ENCODE measurements at regions not wholly inside any gene's neighbourhood (a gene's known extent, or its start where the extent isn't known, plus 50 kb on each side); places are given as distances from the start of the nearest gene placed in this dataset.

DNA sequence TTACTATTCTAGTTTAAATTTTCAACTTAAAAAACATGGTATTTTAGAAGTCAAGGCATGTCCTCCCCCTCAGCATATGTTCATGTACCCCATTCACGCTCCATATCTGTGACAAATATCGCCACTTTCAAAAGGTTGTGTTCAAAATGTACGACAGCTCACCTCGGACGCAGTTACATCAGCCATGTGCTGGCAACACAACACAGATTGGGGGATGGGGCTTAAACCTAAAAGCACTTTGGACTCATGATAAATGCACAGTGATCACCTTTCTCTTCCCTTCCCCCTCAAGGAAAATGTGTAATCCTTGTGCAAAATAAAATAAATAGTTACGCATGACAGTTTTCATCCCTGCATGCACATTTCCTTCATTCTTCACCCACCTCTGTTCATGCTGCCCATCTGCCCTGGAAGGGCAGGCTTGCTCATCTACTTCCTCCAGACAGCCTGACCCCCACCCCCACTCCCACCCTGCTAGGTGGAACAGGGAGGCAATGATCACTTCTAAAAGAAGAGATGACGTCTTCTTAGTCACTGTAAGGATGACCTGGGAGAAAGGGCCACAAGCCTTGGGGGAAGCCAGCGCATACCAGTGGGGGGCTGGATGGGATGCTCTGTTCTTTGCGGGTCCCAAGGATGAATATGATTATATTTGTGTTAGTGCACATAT lies 271.4 kb upstream of the SEMA6D start:
- DNase-seq (ENCODE audit: low read depth) = no peak

- no peak for DNase-seq (ENCODE audit: low read depth)
These were observed 256.3 kb upstream of the SEMA6D start for GRCh38 chr15:47460795-47461573.

GRCh38 chr15:47461652-47462141 lies 255.6 kb upstream of the SEMA6D start:
- DNase-seq (ENCODE audit: low read depth) = no peak

DNA sequence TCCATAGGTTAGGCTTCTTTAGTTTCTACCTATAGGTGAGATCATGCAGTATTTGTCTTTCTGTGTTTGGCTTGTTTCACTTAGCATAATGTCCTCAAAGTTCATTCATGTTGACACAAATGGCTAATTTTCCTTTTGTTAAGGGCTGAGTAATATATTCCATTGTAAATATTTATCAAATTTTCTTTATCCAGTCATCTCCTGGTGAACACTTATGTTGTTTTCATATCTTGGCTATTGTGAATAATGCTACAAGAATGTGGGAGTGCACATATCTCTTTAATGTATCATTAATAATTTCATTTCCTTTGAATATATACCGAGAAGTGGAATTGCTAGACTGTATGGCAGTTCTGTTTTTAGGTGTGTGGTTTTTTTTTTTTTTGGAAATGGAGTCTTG lies 250.9 kb upstream of the SEMA6D start:
- DNase-seq (ENCODE audit: low read depth) = no peak

- no peak for DNase-seq (ENCODE audit: low read depth)
These were observed 246.3 kb upstream of the SEMA6D start for GRCh38 chr15:47470983-47471382.

- DNase-seq (ENCODE audit: low read depth) = no peak
These were observed 244.1 kb upstream of the SEMA6D start for GRCh38 chr15:47473106-47473725.

- DNase-seq (ENCODE audit: low read depth) = no peak
These were observed 243.5 kb upstream of the SEMA6D start for GRCh38 chr15:47473832-47474231.

GRCh38 chr15:47475336-47475735 lies 242.0 kb upstream of the SEMA6D start:
- DNase-seq (ENCODE audit: low read depth) = no peak

- DNase-seq (ENCODE audit: low read depth) = no peak
These were observed 240.0 kb upstream of the SEMA6D start for GRCh38 chr15:47477341-47477740.

- DNase-seq (ENCODE audit: low read depth) = no peak
These were observed 233.2 kb upstream of the SEMA6D start for GRCh38 chr15:47484059-47484458.

DNA sequence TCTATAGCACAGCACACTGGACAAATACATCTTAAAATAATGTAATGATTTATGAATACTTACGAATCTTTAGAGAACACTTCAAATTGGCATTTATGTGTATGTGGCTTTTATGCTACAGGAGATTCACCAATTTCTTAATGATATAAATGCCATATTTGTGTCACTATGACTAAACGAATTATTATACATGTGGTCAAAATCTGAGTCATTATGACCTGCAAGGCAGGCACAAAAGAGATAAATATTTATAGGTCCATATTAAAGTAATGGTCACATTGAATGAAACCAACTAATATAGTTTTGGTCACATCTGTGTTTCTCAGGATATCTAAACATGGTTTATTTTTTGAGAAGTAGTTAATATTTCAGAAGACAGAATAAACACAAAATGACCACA lies 232.3 kb upstream of the SEMA6D start:
- DNase-seq (ENCODE audit: low read depth) = no peak

DNA sequence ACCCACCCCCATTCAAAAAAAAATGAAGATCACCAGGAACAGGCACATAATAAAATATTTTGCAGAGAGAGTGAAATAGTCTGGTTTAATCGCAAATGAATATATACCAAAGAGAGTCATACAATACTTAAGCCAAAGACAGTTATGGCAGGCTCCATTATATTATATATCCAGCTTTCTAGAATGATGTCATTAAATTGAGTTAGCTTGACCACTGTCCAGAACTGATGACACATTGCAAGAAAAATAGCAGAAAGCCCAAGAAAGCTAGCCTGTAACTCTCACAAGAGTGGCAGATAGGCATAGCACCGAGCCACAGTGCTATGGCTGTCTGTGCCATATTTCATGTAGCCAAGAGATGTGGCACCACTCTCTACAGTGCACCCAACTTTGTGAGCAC lies 231.9 kb upstream of the SEMA6D start:
- DNase-seq (ENCODE audit: low read depth) = no peak

DNA sequence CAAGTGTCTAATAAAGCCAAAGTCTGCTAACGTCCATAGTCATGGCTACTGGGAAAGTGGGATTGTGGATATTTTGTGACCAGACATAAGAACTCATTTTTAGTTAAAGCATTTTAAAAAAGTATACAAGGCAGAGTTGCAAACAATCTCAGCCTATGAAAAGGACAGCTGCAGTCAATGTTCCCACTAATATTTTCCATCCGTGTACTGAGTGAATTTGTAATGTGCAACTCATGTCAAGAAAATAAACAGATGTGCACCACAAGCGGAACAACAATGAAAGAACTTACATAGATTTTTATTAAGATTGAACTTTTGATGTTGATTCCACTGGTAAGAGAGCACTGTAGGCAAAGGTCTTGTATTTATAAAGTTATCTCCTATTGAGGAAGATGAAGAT lies 231.3 kb upstream of the SEMA6D start:
- DNase-seq (ENCODE audit: low read depth) = no peak

DNA sequence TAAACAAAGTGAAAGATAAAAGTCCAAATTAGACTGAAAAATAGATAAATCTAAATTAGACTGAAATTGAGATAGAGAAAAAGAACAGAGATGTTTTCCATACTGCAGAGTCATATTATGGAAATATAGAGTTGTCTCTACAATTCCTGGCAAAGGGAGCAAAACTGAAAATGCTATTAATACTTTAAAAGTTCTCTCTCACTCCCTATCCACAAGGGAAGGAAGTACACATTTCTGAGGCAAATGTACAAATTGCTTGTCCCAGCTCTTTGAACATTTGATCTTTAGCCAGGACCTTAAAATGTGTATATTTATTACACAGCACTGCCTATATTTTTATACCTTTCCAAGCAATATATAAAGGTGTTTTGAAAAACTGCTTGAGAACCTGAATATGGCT lies 225.1 kb upstream of the SEMA6D start:
- DNase-seq (ENCODE audit: low read depth) = no peak

- DNase-seq (ENCODE audit: low read depth) = no peak
These were observed 223.7 kb upstream of the SEMA6D start for GRCh38 chr15:47493357-47494247.

GRCh38 chr15:47496343-47497185 lies 220.7 kb upstream of the SEMA6D start:
- DNase-seq (ENCODE audit: low read depth) = no peak

DNA sequence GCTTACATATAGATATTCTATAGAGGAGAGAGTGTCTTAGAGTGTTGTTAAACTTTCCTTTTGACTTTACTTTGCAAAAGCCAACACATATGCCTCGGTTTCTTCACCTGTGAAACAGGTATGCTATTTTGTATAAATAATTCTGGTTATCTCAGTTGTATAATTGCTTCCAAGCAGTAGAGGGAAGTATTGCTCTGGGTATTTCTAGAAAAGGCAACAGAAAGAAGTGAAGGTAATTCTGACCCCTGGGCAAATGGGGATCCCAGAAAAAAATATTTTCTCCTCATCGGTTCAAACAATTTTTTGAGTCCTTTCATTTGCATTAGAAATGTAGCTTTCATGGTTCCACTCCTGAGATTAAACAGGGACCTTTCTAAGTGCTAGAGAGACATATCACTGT lies 216.5 kb upstream of the SEMA6D start:
- DNase-seq (ENCODE audit: low read depth) = no peak

- DNase-seq (ENCODE audit: low read depth) = no peak
These were observed 215.3 kb upstream of the SEMA6D start for GRCh38 chr15:47502041-47502440.

GRCh38 chr15:47503876-47504275 lies 213.4 kb upstream of the SEMA6D start:
- DNase-seq (ENCODE audit: low read depth) = no peak

DNA sequence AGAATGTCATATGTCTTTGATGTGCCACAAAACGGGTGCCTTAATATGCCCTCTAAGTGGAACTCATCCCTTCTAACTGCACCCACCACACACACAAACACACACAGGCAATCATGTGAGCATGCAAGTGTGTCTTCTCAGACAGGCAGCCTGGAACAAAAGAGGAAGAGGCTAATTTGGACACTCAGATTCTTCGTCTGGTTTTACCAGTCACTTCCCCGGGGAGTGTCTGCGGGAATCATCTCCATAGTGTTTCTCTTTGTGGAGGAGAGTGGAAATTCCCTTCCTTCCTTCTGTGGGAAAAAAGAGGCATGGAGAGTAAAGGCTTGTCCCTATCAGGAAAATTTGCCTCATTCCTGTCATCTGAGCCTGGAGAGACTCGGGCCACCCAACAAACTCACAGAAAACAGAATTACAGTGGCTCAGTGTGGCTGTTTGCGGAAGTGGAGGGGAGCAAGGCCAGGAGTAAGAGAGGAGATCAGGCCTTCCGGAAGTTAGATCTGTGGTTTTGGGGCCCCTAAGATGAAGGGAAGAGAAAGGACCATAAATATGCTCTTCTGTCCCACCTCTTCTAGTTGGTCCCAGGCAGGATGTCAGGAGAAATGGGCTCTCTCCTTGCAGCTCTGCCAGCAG lies 212.6 kb upstream of the SEMA6D start:
- no peak for DNase-seq (ENCODE audit: low read depth)

Measured in RPMI7951 (cell line).